Smooth muscle cell (in vitro differentiated cells): ENCODE measurements at regions not wholly inside any gene's neighbourhood (a gene's known extent, or its start where the extent isn't known, plus 50 kb on each side); places are given as distances from the start of the nearest gene placed in this dataset.

Source experiments
- DNase-seq: peaks from one replicate; lab custom pipeline; 2025; ENCODE audit not compliant: unreplicated experiment; lab: John Stamatoyannopoulos, UW
- H2AFZ ChIP-seq: fragments of 200-600 bp; sonication (generic); 2 replicates; pipeline ENCODE4 v1.6.0; 2016; ENCODE audit warnings: antibody characterized with exemption, low read depth, mild to moderate bottlenecking
- H3F3A ChIP-seq: fragments of 200-600 bp; sonication (generic); 2 replicates; pipeline ENCODE4 v1.6.0; 2017; ENCODE audit warnings: antibody characterized with exemption, low read depth
- H3K27ac ChIP-seq: fragments of 200-600 bp; sonication (generic); 2 replicates; pipeline ENCODE4 v1.5.1; 2016; ENCODE audit warnings: low read depth, mild to moderate bottlenecking
- H3K27me3 ChIP-seq: fragments of 200-600 bp; sonication (generic); 2 replicates; pipeline ENCODE4 v1.6.1; 2016; ENCODE audit warnings: low read depth, mild to moderate bottlenecking
- H3K36me3 ChIP-seq: fragments of 200-600 bp; sonication (generic); 2 replicates; pipeline ENCODE4 v1.5.1; 2016; ENCODE audit warnings: low read depth
- H3K4me1 ChIP-seq: fragments of 200-600 bp; sonication (generic); 2 replicates; pipeline ENCODE4 v1.5.1; 2016; ENCODE audit warnings: low read depth
- H3K4me2 ChIP-seq: fragments of 200-600 bp; sonication (generic); 2 replicates; pipeline ENCODE4 v1.6.0; 2016; ENCODE audit warnings: mild to moderate bottlenecking
- H3K4me3 ChIP-seq: fragments of 200-600 bp; sonication (generic); 2 replicates; pipeline ENCODE4 v1.5.1; 2016; ENCODE audit warnings: mild to moderate bottlenecking
- H3K79me2 ChIP-seq: fragments of 200-600 bp; sonication (generic); 2 replicates; pipeline ENCODE4 v1.6.0; 2016; ENCODE audit warnings: low read depth, mild to moderate bottlenecking
- H3K9ac ChIP-seq: fragments of 200-600 bp; sonication (generic); 2 replicates; pipeline ENCODE4 v1.6.0; 2016; ENCODE audit warnings: low read depth
- H3K9me3 ChIP-seq: fragments of 200-600 bp; sonication (generic); replicated peaks from 2 replicates; pipeline ENCODE4 v1.5.1; 2016; ENCODE audit warnings: low read depth
- H4K20me1 ChIP-seq: fragments of 200-600 bp; sonication (generic); 2 replicates; pipeline ENCODE4 v1.6.0; 2016; ENCODE audit warnings: low read depth
- WGBS: methylation state at CpG from one replicate; pipeline ENCODE4 v1.1.7; 2016; ENCODE audit warnings: low lambda C conversion rate; 5-methylcytosine and 5-hydroxymethylcytosine counted together
- TF ChIP-seq, protein P1 (sequence below): fragments of 200-600 bp; sonication (generic); IDR thresholded peaks from 2 replicates; pipeline ENCODE4 v1.5.1; 2017; ENCODE audit warnings: borderline replicate concordance, mild to moderate bottlenecking, antibody characterized with exemption; ENCODE audit not compliant: insufficient read depth, poor library complexity, severe bottlenecking

DNA sequence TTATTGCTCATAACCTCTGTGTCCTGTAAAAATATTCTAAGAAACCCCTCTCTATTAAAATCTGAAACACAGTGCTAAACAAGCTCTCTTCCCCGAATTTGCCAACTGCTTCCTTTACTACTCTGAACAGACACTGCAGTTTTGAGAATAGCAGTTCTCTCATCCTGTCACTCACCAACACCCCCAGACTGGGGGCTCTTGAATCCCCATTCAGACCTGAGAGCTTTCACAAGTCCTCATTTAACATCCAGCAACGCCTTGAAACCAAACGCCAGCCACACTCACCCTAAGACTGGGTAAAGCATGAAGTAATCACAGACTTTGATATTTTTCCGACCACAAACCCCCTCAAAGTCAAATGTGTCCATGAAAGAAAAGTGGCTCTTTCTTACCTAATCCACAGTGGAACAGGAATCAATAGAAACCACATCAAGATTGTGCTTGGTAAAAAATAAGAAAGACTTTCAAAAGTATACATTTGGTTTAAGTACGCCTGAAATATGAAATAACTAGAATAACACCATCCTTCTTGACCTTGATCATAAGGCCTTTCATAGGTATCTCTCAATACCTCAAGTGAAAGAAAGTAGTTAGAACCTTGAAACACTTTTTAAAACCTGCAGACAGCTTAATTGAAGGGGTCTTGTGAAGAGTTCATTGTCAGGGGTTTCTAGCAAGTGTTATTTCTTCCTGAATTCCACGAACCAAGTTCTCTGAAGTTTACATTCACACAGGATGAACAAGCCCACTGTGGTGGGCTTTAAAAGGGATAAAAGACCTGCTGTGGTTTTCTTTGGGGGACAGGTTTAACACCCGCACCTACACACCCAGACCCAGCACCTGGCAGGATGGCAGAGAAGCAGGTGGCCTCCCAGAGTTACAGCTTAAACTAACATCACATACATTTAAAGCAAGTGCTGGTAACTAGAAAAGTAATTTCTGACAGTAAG, 412.6 kb downstream of the MLLT3 start:
- Histone ChIP-seq H3K27me3 (no peaks in the 10 kb centered on the region), H3K4me3 (no peak overlapping the region), H3K79me2 (peaks cover 4% of the 10 kb centered on the region), H3K36me3 (no peaks in the 10 kb centered on the region), H3K4me1 (peaks cover 6% of the 10 kb centered on the region), H3K9me3 (no peaks in the 10 kb centered on the region), H3K27ac (peak overlapping the region; percentile 77), H2AFZ (no peak overlapping the region), H3K9ac (no peak overlapping the region), H3K4me2 (peak overlapping the region; percentile 71), H4K20me1 (no peaks in the 10 kb centered on the region), H3F3A (peaks cover 7% of the 10 kb centered on the region)
- TF ChIP-seq, protein P1, sequence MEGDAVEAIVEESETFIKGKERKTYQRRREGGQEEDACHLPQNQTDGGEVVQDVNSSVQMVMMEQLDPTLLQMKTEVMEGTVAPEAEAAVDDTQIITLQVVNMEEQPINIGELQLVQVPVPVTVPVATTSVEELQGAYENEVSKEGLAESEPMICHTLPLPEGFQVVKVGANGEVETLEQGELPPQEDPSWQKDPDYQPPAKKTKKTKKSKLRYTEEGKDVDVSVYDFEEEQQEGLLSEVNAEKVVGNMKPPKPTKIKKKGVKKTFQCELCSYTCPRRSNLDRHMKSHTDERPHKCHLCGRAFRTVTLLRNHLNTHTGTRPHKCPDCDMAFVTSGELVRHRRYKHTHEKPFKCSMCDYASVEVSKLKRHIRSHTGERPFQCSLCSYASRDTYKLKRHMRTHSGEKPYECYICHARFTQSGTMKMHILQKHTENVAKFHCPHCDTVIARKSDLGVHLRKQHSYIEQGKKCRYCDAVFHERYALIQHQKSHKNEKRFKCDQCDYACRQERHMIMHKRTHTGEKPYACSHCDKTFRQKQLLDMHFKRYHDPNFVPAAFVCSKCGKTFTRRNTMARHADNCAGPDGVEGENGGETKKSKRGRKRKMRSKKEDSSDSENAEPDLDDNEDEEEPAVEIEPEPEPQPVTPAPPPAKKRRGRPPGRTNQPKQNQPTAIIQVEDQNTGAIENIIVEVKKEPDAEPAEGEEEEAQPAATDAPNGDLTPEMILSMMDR = no peak
- 37% methylated on average over 7 of the region's 7 CpGs for WGBS
- DNase-seq = no peak

DNA sequence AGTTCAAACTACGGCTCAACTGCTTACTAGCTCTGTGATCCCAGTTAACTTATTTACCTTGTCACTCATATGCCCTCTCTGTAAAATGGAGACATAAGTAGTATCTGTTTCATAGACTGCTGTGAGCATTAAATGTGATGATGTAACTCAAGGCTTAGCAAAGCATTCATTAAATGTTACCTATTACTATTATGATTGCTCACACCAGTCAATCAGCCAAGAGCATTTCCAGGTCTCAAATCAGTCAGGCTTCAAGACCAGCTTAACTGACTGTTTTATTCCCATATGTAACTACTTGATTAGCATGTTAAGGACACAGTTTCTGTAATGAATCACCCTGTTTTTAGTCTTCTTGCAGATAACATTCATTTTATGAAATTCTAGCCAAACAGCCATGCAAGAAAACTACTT, 413.3 kb downstream of the MLLT3 start:
- H3K4me2 ChIP-seq = peak overlapping the region; percentile 71
- no peaks in the 10 kb centered on the region for H4K20me1 ChIP-seq
- TF ChIP-seq, protein P1 = no peak
- H3K36me3 ChIP-seq = no peaks in the 10 kb centered on the region
- peaks cover 4% of the 10 kb centered on the region for H3K79me2 ChIP-seq
- no peak overlapping the region for H3K9ac ChIP-seq
- H3F3A ChIP-seq = peaks cover 7% of the 10 kb centered on the region
- WGBS = 35% methylated on average over 1 of the region's 1 CpG
- no peak for DNase-seq
- no peaks in the 10 kb centered on the region for H3K9me3 ChIP-seq
- H3K27ac ChIP-seq = peak overlapping the region; percentile 77
- no peaks in the 10 kb centered on the region for H3K27me3 ChIP-seq
- H3K4me1 ChIP-seq = peaks cover 6% of the 10 kb centered on the region
- peak overlapping the region; percentile 2 for H2AFZ ChIP-seq
- H3K4me3 ChIP-seq = no peak overlapping the region

DNA sequence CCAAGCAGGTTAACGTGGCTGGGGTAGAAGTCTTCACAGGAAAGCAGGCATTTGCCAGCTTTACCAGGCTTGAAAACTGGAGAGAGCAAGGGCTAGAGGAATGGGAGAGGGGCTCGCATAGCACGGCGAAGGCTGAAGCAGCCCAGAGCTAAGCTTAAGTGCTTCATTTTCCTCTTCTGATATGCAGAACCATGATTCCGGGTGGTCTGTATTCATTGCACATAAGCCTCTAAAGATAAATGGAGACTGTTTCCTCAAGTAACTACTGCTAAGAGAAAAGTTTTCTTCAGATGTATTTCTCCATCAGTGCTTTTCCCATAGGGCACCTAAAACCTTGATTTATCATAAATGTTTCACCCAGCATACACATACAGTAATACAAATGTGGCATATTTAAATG, 414.1 kb downstream of the MLLT3 start:
- H4K20me1 ChIP-seq = no peaks in the 10 kb centered on the region
- H3K27me3 ChIP-seq = no peaks in the 10 kb centered on the region
- peaks cover 11% of the 10 kb centered on the region for H3F3A ChIP-seq
- H2AFZ ChIP-seq = peak overlapping the region; percentile 2
- no peak overlapping the region for H3K9ac ChIP-seq
- 21% methylated on average over 5 of the region's 5 CpGs for WGBS
- H3K27ac ChIP-seq = peak overlapping the region; percentile 77
- H3K4me1 ChIP-seq = peaks cover 6% of the 10 kb centered on the region
- peaks cover 4% of the 10 kb centered on the region for H3K79me2 ChIP-seq
- no peaks in the 10 kb centered on the region for H3K36me3 ChIP-seq
- TF ChIP-seq, protein P1 = no peak
- no peaks in the 10 kb centered on the region for H3K9me3 ChIP-seq
- no peak for DNase-seq
- no peak overlapping the region for H3K4me3 ChIP-seq
- peak overlapping the region; percentile 71 for H3K4me2 ChIP-seq
